HG03520 (cell line): ENCODE measurements at regions not wholly inside any gene's neighbourhood (a gene's known extent, or its start where the extent isn't known, plus 50 kb on each side); places are given as distances from the start of the nearest gene placed in this dataset.

Experiments used
- ATAC-seq: cut with Tn5 transposase; IDR thresholded peaks from one replicate; pipeline ENCODE4 v1.9.1; 2021; ENCODE audit warnings: mild to moderate bottlenecking, moderate library complexity; ENCODE audit not compliant: unreplicated experiment

GRCh38 chrX:20352935-20353336 is 86.2 kb upstream of the RPS6KA3 start:
- ATAC-seq, result peak; percentile 62

- peak; percentile 29 for ATAC-seq
These were observed 85.8 kb upstream of the RPS6KA3 start for GRCh38 chrX:20352504-20352903.

GRCh38 chrX:20350596-20350995 is 83.9 kb upstream of the RPS6KA3 start:
- no peak for ATAC-seq

GRCh38 chrX:20348139-20348538 is 81.4 kb upstream of the RPS6KA3 start:
- no peak for ATAC-seq

GRCh38 chrX:20347481-20347880 is 80.8 kb upstream of the RPS6KA3 start:
- no peak for ATAC-seq

GRCh38 chrX:20333672-20334071 is 67.0 kb upstream of the RPS6KA3 start:
- no peak for ATAC-seq

GRCh38 chrX:20330545-20330944 is 63.8 kb upstream of the RPS6KA3 start:
- no peak for ATAC-seq

GRCh38 chrX:20329435-20329834 is 62.7 kb upstream of the RPS6KA3 start:
- no peak for ATAC-seq

- no peak for ATAC-seq
These were observed 59.2 kb upstream of the RPS6KA3 start for GRCh38 chrX:20325786-20326388.

- ATAC-seq, result no peak
These were observed 56.2 kb upstream of the RPS6KA3 start for GRCh38 chrX:20322887-20323286.

- ATAC-seq, result peak; percentile 94
These were observed 53.9 kb upstream of the RPS6KA3 start for GRCh38 chrX:20320461-20321159.

GRCh38 chrX:20319054-20319453 is 52.3 kb upstream of the RPS6KA3 start:
- no peak for ATAC-seq

- ATAC-seq, result no peak
These were observed 51.2 kb upstream of the RPS6KA3 start for GRCh38 chrX:20317873-20318272.
